ENCODE measurements at regions not wholly inside any gene's neighbourhood (a gene's known extent, or its start where the extent isn't known, plus 50 kb on each side); places are given as distances from the start of the nearest gene placed in this dataset.
"Not testable (repeated sequence)": the region's sequence is repeated elsewhere in the genome, so short reads cannot be mapped to it uniquely, and the experiment has no call there.

- no peak for DNase-seq (ENCODE audit: low read depth)
Measured at GRCh38 chrX:23061116-23061515, 61.4 kb downstream of the DDX53 start.

- DNase-seq (ENCODE audit: low read depth): peak; percentile 15
Measured at GRCh38 chrX:23062359-23062758, 62.6 kb downstream of the DDX53 start.

- no peak for DNase-seq (ENCODE audit: low read depth)
Measured at GRCh38 chrX:23066588-23067281, 67.0 kb downstream of the DDX53 start.

- not testable (repeated sequence) for DNase-seq (ENCODE audit: low read depth)
Measured at GRCh38 chrX:23075461-23075860, 75.7 kb downstream of the DDX53 start.

- no peak for DNase-seq (ENCODE audit: low read depth)
Measured at GRCh38 chrX:23079347-23079746, 79.6 kb downstream of the DDX53 start.

GRCh38 chrX:23100826-23101225 is 101.1 kb downstream of the DDX53 start:
- DNase-seq (ENCODE audit: low read depth): no peak

- DNase-seq (ENCODE audit: low read depth): no peak
Measured at GRCh38 chrX:23103546-23103945, 103.8 kb downstream of the DDX53 start.

- DNase-seq (ENCODE audit: low read depth): no peak
Measured at GRCh38 chrX:23114241-23114640, 114.5 kb downstream of the DDX53 start.

- DNase-seq (ENCODE audit: low read depth): no peak
Measured at GRCh38 chrX:23115651-23116050, 115.9 kb downstream of the DDX53 start.

GRCh38 chrX:23118163-23118562 is 118.4 kb downstream of the DDX53 start:
- DNase-seq (ENCODE audit: low read depth): no peak

- DNase-seq (ENCODE audit: low read depth): peak; percentile 71
Measured at GRCh38 chrX:23118890-23119527, 119.2 kb downstream of the DDX53 start.

GRCh38 chrX:23127586-23127985 is 127.8 kb downstream of the DDX53 start:
- no peak for DNase-seq (ENCODE audit: low read depth)

- no peak for DNase-seq (ENCODE audit: low read depth)
Measured at GRCh38 chrX:23133551-23133950, 133.8 kb downstream of the DDX53 start.

- no peak for DNase-seq (ENCODE audit: low read depth)
Measured at GRCh38 chrX:23134136-23134535, 134.4 kb downstream of the DDX53 start.

GRCh38 chrX:23136816-23137215 is 137.1 kb downstream of the DDX53 start:
- DNase-seq (ENCODE audit: low read depth): no peak

GRCh38 chrX:23168291-23168690 is 166.4 kb upstream of the PTCHD1 start:
- DNase-seq (ENCODE audit: low read depth): no peak

GRCh38 chrX:23185951-23186350 is 148.7 kb upstream of the PTCHD1 start:
- DNase-seq (ENCODE audit: low read depth): no peak

GRCh38 chrX:23187819-23188218 is 146.8 kb upstream of the PTCHD1 start:
- no peak for DNase-seq (ENCODE audit: low read depth)

- DNase-seq (ENCODE audit: low read depth): no peak
Measured at GRCh38 chrX:23194885-23195554, 139.6 kb upstream of the PTCHD1 start.

- DNase-seq (ENCODE audit: low read depth): no peak
Measured at GRCh38 chrX:23195761-23196160, 138.9 kb upstream of the PTCHD1 start.

- DNase-seq (ENCODE audit: low read depth): no peak
Measured at GRCh38 chrX:23201706-23202105, 132.9 kb upstream of the PTCHD1 start.

- DNase-seq (ENCODE audit: low read depth): no peak
Measured at GRCh38 chrX:23202326-23202725, 132.3 kb upstream of the PTCHD1 start.

- no peak for DNase-seq (ENCODE audit: low read depth)
Measured at GRCh38 chrX:23223169-23223568, 111.5 kb upstream of the PTCHD1 start.
